Endometrial microvascular endothelial cells (primary cell): ENCODE measurements at regions not wholly inside any gene's neighbourhood (a gene's known extent, or its start where the extent isn't known, plus 50 kb on each side); places are given as distances from the start of the nearest gene placed in this dataset.

Experiments used
- in situ Hi-C: cut with HindIII; loops from 2 replicates; pipeline ENCODE4 v1.10.0; 2017; ENCODE audit warnings: low sequenced_read_pairs, low pct_unique_long_range_greater_than_20kb; ENCODE audit errors: inconsistent ontology term

- in situ Hi-C loops = no loop called here
Measured at GRCh38 chr6:21990577-21990976, 306.3 kb downstream of the PRL start.

- in situ Hi-C loops = no loop called here
Measured at GRCh38 chr6:21992178-21992967, 304.5 kb downstream of the PRL start.

DNA sequence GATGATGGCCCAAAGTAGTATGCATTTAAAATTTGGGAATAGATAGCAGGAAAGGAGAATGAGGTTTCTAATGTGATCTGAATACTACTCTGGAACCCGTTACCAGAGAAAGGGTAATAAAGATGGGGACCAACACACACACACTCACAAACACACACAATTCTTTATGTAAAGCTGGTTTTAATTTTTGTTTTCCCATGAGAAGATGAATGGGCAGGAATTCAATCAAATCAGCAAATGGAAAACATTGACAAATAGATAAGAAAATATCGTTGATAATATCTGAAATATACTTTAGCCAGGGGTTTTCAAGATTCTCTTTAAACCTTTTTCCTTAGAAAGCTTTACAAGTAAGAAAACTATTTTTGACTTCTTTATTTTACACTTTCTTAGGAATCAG, 303.0 kb downstream of the PRL start:
- in situ Hi-C loops = no loop called here

GRCh38 chr6:21994821-21995220, 302.0 kb downstream of the PRL start:
- in situ Hi-C loops = no loop called here

GRCh38 chr6:21995318-21995717, 301.5 kb downstream of the PRL start:
- in situ Hi-C loops = no loop called here

DNA sequence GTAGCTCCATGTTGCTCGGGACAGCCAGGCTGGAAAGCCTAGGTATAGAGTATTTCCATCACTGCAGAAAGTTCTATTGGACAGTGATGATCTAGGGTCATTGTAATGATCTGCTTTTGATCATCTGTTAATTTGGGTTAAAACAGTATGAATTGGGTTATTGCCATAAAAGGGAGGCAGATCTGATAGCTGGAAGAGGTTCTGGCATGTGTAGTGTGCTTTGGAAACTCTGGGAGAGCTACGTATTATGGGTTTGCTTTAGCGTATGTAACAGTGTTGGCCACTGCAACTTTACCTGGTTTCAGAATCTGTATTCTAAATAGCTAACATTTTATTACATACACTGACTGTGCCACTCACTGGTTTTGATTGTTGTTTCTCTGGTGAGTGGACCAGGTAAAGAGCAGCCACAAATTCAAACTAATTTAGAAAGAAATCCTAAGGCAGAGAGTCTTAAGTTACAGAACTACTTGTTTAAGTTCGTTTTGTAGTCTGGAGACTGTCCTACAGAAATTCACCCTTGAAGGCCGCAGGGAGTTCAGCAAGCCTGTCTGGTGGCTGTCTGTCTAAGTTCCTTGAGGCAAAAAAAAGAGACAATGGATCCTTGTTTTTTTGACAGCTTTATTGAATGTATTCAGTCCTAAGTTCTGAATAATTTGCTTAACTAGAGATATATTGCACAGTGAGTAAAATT, 300.3 kb downstream of the PRL start:
- in situ Hi-C loops = no loop called here

- in situ Hi-C loops = no loop called here
Measured at GRCh38 chr6:21997119-21998037, 299.5 kb downstream of the PRL start.

- in situ Hi-C loops = no loop called here
Measured at GRCh38 chr6:21998582-21998981, 298.3 kb downstream of the PRL start.

DNA sequence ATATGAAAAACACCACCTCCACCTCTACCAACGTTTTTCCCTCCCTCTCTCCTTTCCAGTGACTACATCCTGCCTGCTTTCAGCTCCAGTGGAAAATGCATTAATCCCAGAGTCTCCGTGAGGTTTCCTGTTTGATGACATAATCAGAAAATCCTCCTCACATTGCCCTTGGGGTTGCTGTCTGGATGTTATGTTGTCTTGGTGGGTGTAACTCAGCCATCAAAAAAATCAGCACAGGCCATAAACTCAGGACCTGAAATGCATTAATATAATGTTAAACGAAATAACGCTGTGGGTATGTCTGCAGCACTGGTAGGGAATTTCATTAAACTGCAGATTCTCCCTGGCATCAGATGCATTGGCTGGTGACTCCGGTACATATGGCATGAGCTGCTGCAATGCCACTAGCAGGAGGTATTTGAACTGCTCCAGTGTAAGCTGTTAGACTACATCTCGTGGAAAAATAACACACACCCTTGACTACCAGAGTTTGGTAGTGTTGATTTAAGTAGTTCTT, 297.8 kb downstream of the PRL start:
- in situ Hi-C loops = no loop called here

- in situ Hi-C loops = no loop called here
Measured at GRCh38 chr6:21999741-22000140, 297.1 kb downstream of the PRL start.

GRCh38 chr6:22001396-22002027, 295.3 kb downstream of the PRL start:
- in situ Hi-C loops = no loop called here

- in situ Hi-C loops = no loop called here
Measured at GRCh38 chr6:22003287-22003686, 293.5 kb downstream of the PRL start.

DNA sequence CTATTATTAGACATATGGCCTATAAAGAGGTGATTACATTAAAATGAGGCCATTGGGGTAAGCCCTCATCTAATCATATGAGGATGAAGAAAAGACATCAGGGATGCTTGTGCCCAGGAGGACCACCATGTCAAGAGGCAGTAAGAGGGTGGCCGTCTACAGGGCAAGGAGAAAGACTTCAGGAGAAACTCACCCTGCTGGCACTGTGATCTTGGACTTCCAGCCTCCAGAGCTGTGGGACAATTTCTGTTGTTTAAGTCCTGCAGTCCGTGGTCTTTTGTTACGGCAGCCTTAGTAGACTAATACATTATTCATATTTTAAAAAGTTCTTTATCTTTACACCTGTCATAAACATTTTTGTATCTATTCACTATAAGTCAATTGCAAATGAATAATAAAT, 290.0 kb downstream of the PRL start:
- in situ Hi-C loops = no loop called here

DNA sequence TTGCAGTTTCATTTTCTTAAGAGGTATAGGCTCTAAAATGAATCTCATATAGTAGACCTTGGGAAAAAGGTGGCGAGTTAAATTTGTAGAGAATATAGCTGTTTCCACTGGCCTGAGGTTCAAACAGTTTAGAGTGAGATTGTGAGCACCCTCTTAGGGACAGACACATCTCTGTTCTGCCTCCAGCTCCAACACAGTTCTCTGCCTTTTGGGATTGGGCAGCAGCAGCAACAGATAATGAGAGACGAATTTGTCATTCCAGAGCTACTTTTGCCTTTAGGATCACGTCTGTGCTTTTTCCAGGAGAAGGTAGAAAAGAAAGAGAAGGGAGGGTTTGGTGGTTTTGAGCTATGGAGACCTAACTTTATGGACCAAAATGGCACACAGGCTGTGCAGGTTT, 289.4 kb downstream of the PRL start:
- in situ Hi-C loops = no loop called here

- in situ Hi-C loops = no loop called here
Measured at GRCh38 chr6:22008248-22008836, 288.5 kb downstream of the PRL start.

- in situ Hi-C loops = no loop called here
Measured at GRCh38 chr6:22010102-22010501, 286.7 kb downstream of the PRL start.

GRCh38 chr6:22015216-22015615, 281.6 kb downstream of the PRL start:
- in situ Hi-C loops = no loop called here

DNA sequence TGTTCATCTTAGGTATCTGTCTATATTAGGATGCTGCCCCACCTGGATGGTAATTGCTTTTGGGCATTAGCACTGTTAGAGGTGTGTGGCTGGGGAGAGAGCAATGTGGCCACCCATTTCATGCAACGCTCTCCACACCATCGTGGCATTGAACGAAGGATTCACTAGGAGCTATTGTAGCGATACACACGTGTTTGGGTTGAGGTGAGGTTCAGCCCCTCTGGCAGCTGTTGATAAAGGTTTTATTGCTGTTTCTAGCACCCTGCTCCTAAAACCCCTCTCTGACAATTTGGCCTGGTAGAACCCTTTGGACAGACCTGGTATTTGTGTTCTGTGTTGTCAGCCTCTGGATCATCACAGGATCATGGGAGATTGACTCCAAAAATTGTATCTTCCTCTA, 280.9 kb downstream of the PRL start:
- in situ Hi-C loops = no loop called here

- in situ Hi-C loops = no loop called here
Measured at GRCh38 chr6:22017272-22017671, 279.6 kb downstream of the PRL start.
